ENCODE measurements at regions not wholly inside any gene's neighbourhood (a gene's known extent, or its start where the extent isn't known, plus 50 kb on each side); places are given as distances from the start of the nearest gene placed in this dataset.
"Not testable (repeated sequence)": the region's sequence is repeated elsewhere in the genome, so short reads cannot be mapped to it uniquely, and the experiment has no call there.

DNA sequence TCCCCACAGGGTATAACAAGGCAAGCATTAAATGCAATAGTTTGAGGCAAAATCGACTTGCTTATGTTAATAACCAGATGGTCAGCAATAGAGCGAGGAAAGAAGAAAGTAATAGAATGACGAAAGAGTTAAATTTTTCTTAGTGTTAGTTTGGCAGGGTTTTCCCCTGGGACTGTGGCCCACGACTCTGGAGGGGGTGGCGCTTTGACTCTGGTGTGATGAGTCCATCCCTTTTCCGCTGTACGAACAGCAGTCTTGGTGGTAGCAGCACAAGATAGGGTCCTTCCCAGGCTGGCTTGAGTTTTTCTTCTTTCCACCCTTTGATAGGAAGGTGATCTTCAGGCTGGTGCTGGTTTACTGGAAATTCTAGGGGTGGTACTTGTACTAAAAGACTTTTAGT is 69.2 kb upstream of the GMDS start:
- Mint-ChIP-seq H3K4me3 (ENCODE audit: unreplicated experiment) (no peak overlapping the region), H3K9me3 (ENCODE audit: unreplicated experiment) (peaks cover 6% of the 10 kb centered on the region), H3K36me3 (ENCODE audit: unreplicated experiment) (peaks cover 19% of the 10 kb centered on the region), H3K27ac (ENCODE audit: unreplicated experiment) (no peak overlapping the region), H3K27me3 (ENCODE audit: unreplicated experiment) (no peaks in the 10 kb centered on the region), H3K4me1 (ENCODE audit: low read depth, unreplicated experiment) (no peaks in the 10 kb centered on the region)
- no peak for DNase-seq
- TF ChIP-seq, protein P1, sequence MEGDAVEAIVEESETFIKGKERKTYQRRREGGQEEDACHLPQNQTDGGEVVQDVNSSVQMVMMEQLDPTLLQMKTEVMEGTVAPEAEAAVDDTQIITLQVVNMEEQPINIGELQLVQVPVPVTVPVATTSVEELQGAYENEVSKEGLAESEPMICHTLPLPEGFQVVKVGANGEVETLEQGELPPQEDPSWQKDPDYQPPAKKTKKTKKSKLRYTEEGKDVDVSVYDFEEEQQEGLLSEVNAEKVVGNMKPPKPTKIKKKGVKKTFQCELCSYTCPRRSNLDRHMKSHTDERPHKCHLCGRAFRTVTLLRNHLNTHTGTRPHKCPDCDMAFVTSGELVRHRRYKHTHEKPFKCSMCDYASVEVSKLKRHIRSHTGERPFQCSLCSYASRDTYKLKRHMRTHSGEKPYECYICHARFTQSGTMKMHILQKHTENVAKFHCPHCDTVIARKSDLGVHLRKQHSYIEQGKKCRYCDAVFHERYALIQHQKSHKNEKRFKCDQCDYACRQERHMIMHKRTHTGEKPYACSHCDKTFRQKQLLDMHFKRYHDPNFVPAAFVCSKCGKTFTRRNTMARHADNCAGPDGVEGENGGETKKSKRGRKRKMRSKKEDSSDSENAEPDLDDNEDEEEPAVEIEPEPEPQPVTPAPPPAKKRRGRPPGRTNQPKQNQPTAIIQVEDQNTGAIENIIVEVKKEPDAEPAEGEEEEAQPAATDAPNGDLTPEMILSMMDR (IDR thresholded peaks at IDR 0.05; ENCODE audit: partially characterized antibody, unreplicated experiment) = no peak

DNA sequence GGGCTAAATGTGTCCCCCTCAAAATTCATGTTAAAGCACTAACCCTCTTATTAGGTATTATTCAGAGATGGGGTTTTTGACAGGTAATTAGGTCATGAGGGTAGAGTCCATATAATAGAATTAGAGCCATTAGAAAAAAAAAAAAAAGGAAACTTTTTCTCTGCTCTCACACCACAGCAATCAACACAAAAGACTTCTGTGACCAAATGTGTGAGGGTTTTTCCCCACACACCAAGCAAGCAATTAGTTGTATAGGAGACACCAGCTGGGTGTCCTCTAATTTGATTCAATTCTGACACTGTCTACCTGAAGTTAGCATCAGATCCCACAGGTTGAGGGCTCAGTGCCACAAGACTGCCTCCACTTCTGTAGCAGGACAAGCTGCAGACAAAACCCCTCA is 64.6 kb upstream of the GMDS start:
- DNase-seq = no peak
- peaks cover 1% of the 10 kb centered on the region for H3K36me3 Mint-ChIP-seq (ENCODE audit: unreplicated experiment)
- H3K4me3 Mint-ChIP-seq (ENCODE audit: unreplicated experiment) = no peak overlapping the region
- H3K4me1 Mint-ChIP-seq (ENCODE audit: low read depth, unreplicated experiment) = no peaks in the 10 kb centered on the region
- no peaks in the 10 kb centered on the region for H3K27me3 Mint-ChIP-seq (ENCODE audit: unreplicated experiment)
- peaks cover 3% of the 10 kb centered on the region for H3K9me3 Mint-ChIP-seq (ENCODE audit: unreplicated experiment)
- no peak overlapping the region for H3K27ac Mint-ChIP-seq (ENCODE audit: unreplicated experiment)
- TF ChIP-seq, protein P1 (IDR thresholded peaks at IDR 0.05; ENCODE audit: partially characterized antibody, unreplicated experiment) = no peak

DNA sequence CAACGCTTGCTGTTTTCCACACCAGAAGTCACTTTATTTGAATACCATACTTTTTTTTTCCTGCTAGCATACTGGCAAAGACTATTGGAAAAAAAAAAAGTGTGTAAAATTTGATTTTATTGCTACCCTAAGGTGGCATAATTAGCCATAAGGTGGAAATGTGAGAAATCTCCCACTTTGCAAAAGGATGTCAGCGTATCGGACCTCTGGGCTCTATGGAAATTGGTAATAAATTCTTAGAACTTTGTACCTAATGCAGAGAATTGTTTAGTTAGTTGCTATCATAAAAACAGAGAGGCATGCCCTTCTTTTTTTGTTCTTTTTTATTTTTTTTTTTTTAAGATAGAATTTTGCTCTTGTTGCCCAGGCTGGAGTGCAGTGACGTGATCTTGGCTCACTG is 63.7 kb upstream of the GMDS start:
- TF ChIP-seq, protein P1 (IDR thresholded peaks at IDR 0.05; ENCODE audit: partially characterized antibody, unreplicated experiment) = no peak
- H3K27ac Mint-ChIP-seq (ENCODE audit: unreplicated experiment) = no peak overlapping the region
- H3K9me3 Mint-ChIP-seq (ENCODE audit: unreplicated experiment) = no peaks in the 10 kb centered on the region
- no peak overlapping the region for H3K4me3 Mint-ChIP-seq (ENCODE audit: unreplicated experiment)
- H3K4me1 Mint-ChIP-seq (ENCODE audit: low read depth, unreplicated experiment) = no peaks in the 10 kb centered on the region
- DNase-seq = no peak
- peaks cover 1% of the 10 kb centered on the region for H3K27me3 Mint-ChIP-seq (ENCODE audit: unreplicated experiment)
- H3K36me3 Mint-ChIP-seq (ENCODE audit: unreplicated experiment) = peaks cover 5% of the 10 kb centered on the region

DNA sequence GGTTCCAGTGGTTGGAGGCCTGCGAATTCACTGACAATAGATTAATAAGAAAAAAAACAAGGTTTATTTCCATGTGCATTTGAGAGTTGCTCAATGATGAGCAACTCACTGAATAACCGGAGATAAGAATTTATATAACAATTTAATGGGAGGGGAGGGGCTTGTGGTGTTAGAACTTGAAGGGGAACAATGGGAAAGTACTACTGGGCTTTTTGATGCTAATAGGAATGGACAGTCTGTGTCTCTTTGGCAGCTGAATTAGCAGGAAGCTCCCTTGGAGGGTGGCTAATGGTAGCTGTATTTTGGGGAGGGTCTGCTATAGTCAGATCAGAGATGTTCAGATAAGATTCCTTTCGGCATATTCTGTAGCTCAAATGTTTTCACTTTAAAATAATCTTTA is 62.4 kb upstream of the GMDS start:
- TF ChIP-seq, protein P1 (IDR thresholded peaks at IDR 0.05; ENCODE audit: partially characterized antibody, unreplicated experiment) = no peak
- H3K4me1 Mint-ChIP-seq (ENCODE audit: low read depth, unreplicated experiment) = no peaks in the 10 kb centered on the region
- no peak for DNase-seq
- H3K27ac Mint-ChIP-seq (ENCODE audit: unreplicated experiment) = no peak overlapping the region
- H3K36me3 Mint-ChIP-seq (ENCODE audit: unreplicated experiment) = peaks cover 5% of the 10 kb centered on the region
- H3K4me3 Mint-ChIP-seq (ENCODE audit: unreplicated experiment) = no peak overlapping the region
- H3K9me3 Mint-ChIP-seq (ENCODE audit: unreplicated experiment) = no peaks in the 10 kb centered on the region
- H3K27me3 Mint-ChIP-seq (ENCODE audit: unreplicated experiment) = peaks cover 1% of the 10 kb centered on the region

DNA sequence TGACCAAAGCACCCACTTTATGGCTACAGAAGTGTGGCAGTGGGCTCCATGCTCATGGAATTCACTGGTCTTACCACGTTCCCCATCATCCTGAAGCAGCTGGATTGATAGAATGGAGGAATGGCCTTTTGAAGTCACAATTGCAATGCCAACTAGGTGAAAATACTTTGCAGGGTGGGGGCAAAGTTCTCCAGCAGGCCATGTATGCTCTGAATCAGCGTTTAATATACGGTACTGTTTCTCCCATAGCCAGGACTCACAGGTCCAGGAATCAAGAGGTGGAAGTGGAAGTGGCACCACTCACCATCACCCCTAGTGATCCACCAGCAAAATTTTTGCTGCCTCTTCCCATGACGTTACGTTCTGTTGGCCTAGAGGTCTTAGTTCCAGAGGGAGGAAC is 60.5 kb upstream of the GMDS start:
- peaks cover 1% of the 10 kb centered on the region for H3K27me3 Mint-ChIP-seq (ENCODE audit: unreplicated experiment)
- H3K27ac Mint-ChIP-seq (ENCODE audit: unreplicated experiment) = no peak overlapping the region
- H3K4me1 Mint-ChIP-seq (ENCODE audit: low read depth, unreplicated experiment) = no peaks in the 10 kb centered on the region
- TF ChIP-seq, protein P1 (IDR thresholded peaks at IDR 0.05; ENCODE audit: partially characterized antibody, unreplicated experiment) = no peak
- peaks cover 5% of the 10 kb centered on the region for H3K36me3 Mint-ChIP-seq (ENCODE audit: unreplicated experiment)
- no peak overlapping the region for H3K4me3 Mint-ChIP-seq (ENCODE audit: unreplicated experiment)
- peaks cover under 1% of the 10 kb centered on the region for H3K9me3 Mint-ChIP-seq (ENCODE audit: unreplicated experiment)
- no peak for DNase-seq

DNA sequence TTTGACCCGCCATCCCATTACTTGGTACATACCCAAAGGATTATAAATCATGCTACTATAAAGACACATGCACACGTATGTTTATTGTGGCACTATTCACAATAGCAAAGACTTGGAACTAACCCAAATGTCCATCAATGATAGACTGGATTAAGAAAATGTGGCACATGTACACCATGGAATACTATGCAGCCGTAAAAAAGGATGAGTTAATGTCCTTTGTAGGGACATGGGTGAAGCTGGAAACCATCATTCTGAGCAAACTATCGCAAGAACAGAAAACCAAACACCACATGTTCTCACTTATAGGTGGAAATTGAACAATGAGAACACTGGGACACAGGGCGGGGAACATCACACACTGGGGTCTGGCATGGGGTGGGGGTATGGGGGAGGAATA is 57.1 kb upstream of the GMDS start:
- not testable (repeated sequence) for DNase-seq; H3K27me3 Mint-ChIP-seq (ENCODE audit: unreplicated experiment); H3K36me3 Mint-ChIP-seq (ENCODE audit: unreplicated experiment); H3K9me3 Mint-ChIP-seq (ENCODE audit: unreplicated experiment); H3K4me1 Mint-ChIP-seq (ENCODE audit: low read depth, unreplicated experiment); H3K27ac Mint-ChIP-seq (ENCODE audit: unreplicated experiment); H3K4me3 Mint-ChIP-seq (ENCODE audit: unreplicated experiment)
